WTC11 (cell line): ENCODE measurements at regions not wholly inside any gene's neighbourhood (a gene's known extent, or its start where the extent isn't known, plus 50 kb on each side); places are given as distances from the start of the nearest gene placed in this dataset.

ENCODE experiments used
- AR ChIP-seq: fragments of 250-450 bp; sonication (Bioruptor Pico); IDR thresholded peaks from 2 replicates; pipeline ENCODE4 v1.9.0; 2021; ENCODE audit warnings: mild to moderate bottlenecking
- ATF3 ChIP-seq: sonication (generic); formaldehyde crosslinking; conservative IDR thresholded peaks from 2 replicates; pipeline ENCODE4 v1.8.1; 2022; ENCODE audit warnings: mild to moderate bottlenecking, missing genetic modification reagents
- CREB1 ChIP-seq: sonication (generic); formaldehyde crosslinking; IDR thresholded peaks from 2 replicates; pipeline ENCODE4 v1.8.0; 2023; ENCODE audit warnings: mild to moderate bottlenecking, missing genetic modification reagents
- CTCF ChIP-seq: fragments of 200-600 bp; IDR thresholded peaks from 2 replicates; pipeline ENCODE4 v1.8.0; 2022; ENCODE audit warnings: antibody characterized with exemption
- EMX1 ChIP-seq: fragments of 250-450 bp; sonication (Bioruptor Pico); IDR thresholded peaks from 2 replicates; pipeline ENCODE4 v1.8.0; 2021; ENCODE audit warnings: mild to moderate bottlenecking
- ETV6 ChIP-seq: sonication (generic); formaldehyde crosslinking; IDR thresholded peaks from 2 replicates; pipeline ENCODE4 v1.8.1; 2022; ENCODE audit warnings: mild to moderate bottlenecking, missing genetic modification reagents
- FOXJ3 ChIP-seq: sonication (generic); formaldehyde crosslinking; IDR thresholded peaks from 2 replicates; pipeline ENCODE4 v1.9.0; 2021; ENCODE audit warnings: missing genetic modification reagents, mild to moderate bottlenecking, borderline replicate concordance
- FOXK1 ChIP-seq: sonication (generic); formaldehyde crosslinking; IDR thresholded peaks from 2 replicates; pipeline ENCODE4 v1.8.0; 2022; ENCODE audit warnings: mild to moderate bottlenecking, moderate library complexity, missing genetic modification reagents
- HMGXB4 ChIP-seq: sonication (generic); formaldehyde crosslinking; IDR thresholded peaks from 2 replicates; pipeline ENCODE4 v1.8.1; 2023; ENCODE audit warnings: mild to moderate bottlenecking, moderate library complexity, missing genetic modification reagents
- IRF2 ChIP-seq: sonication (generic); formaldehyde crosslinking; IDR thresholded peaks from 2 replicates; pipeline ENCODE4 v1.8.0; 2022; ENCODE audit warnings: low read depth, missing genetic modification reagents, borderline replicate concordance
- NFYB ChIP-seq: sonication (generic); formaldehyde crosslinking; conservative IDR thresholded peaks from 2 replicates; pipeline ENCODE4 v1.8.0; 2022; ENCODE audit warnings: low read depth, missing genetic modification reagents
- RORB ChIP-seq: fragments of 250-450 bp; sonication (Bioruptor Pico); IDR thresholded peaks from 2 replicates; pipeline ENCODE4 v1.9.0; 2021; ENCODE audit warnings: mild to moderate bottlenecking
- SP1 ChIP-seq: sonication (generic); formaldehyde crosslinking; conservative IDR thresholded peaks from 2 replicates; pipeline ENCODE4 v1.8.1; 2022; ENCODE audit warnings: missing genetic modification reagents

GRCh38 chr1:199597152-199597551 lies 430.4 kb upstream of the NR5A2 start:
- TF ChIP-seq NFYB (CRISPR knock-in tag): no peak
- no peak for TF ChIP-seq SP1
- no peak for TF ChIP-seq CTCF
- no peak for TF ChIP-seq ETV6 (CRISPR knock-in tag)
- TF ChIP-seq AR (CRISPR knock-in tag): no peak
- TF ChIP-seq HMGXB4 (CRISPR knock-in tag): no peak
- no peak for TF ChIP-seq ATF3 (CRISPR knock-in tag)
- TF ChIP-seq RORB (CRISPR knock-in tag): no peak
- TF ChIP-seq FOXK1 (CRISPR knock-in tag): no peak
- TF ChIP-seq CREB1 (CRISPR knock-in tag): no peak
- TF ChIP-seq EMX1 (CRISPR knock-in tag): no peak
- TF ChIP-seq IRF2 (CRISPR knock-in tag): no peak
- TF ChIP-seq FOXJ3 (CRISPR knock-in tag): no peak
